ENCODE measurements at regions not wholly inside any gene's neighbourhood (a gene's known extent, or its start where the extent isn't known, plus 50 kb on each side); places are given as distances from the start of the nearest gene placed in this dataset.
"Not testable (repeated sequence)": the region's sequence is repeated elsewhere in the genome, so short reads cannot be mapped to it uniquely, and the experiment has no call there.

- not testable (repeated sequence) for TF ChIP-seq CTCF (IDR thresholded peaks at IDR 0.05); TCF7L2 (IDR thresholded peaks at IDR 0.05; ENCODE audit: low read depth, low read length); SIN3A (IDR thresholded peaks at IDR 0.05; ENCODE audit: borderline replicate concordance, insufficient read depth, low read depth, low read length); POLR2AphosphoS5 (IDR thresholded peaks at IDR 0.05; ENCODE audit: low read depth, low read length)
- TF ChIP-seq, protein P1, sequence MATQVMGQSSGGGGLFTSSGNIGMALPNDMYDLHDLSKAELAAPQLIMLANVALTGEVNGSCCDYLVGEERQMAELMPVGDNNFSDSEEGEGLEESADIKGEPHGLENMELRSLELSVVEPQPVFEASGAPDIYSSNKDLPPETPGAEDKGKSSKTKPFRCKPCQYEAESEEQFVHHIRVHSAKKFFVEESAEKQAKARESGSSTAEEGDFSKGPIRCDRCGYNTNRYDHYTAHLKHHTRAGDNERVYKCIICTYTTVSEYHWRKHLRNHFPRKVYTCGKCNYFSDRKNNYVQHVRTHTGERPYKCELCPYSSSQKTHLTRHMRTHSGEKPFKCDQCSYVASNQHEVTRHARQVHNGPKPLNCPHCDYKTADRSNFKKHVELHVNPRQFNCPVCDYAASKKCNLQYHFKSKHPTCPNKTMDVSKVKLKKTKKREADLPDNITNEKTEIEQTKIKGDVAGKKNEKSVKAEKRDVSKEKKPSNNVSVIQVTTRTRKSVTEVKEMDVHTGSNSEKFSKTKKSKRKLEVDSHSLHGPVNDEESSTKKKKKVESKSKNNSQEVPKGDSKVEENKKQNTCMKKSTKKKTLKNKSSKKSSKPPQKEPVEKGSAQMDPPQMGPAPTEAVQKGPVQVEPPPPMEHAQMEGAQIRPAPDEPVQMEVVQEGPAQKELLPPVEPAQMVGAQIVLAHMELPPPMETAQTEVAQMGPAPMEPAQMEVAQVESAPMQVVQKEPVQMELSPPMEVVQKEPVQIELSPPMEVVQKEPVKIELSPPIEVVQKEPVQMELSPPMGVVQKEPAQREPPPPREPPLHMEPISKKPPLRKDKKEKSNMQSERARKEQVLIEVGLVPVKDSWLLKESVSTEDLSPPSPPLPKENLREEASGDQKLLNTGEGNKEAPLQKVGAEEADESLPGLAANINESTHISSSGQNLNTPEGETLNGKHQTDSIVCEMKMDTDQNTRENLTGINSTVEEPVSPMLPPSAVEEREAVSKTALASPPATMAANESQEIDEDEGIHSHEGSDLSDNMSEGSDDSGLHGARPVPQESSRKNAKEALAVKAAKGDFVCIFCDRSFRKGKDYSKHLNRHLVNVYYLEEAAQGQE (IDR thresholded peaks at IDR 0.05; ENCODE audit: insufficient read depth in 1 of 2, low read depth in 2 of 2, low read length in 1 of 2): not testable (repeated sequence)
Measured at GRCh38 chr21:31790420-31790819, 58.5 kb upstream of the SCAF4 start.
